Vagina (tissue), 2 donors: ENCODE measurements at regions not wholly inside any gene's neighbourhood (a gene's known extent, or its start where the extent isn't known, plus 50 kb on each side); places are given as distances from the start of the nearest gene placed in this dataset.

Experiments used
- CTCF ChIP-seq, 3 experiments: fragments of 450-650 bp in 2 of 3; fragments of 200-600 bp in 1 of 3; sonication (generic) in 1 of 3; IDR thresholded peaks; one replicate each; pipeline ENCODE4 v1.5.1; 2017 to 2019; ENCODE audit warnings: antibody characterized with exemption in 3 of 3, mild to moderate bottlenecking in 2 of 3, moderate library complexity in 2 of 3
- POLR2A ChIP-seq, 2 donors: fragments of 450-650 bp; IDR thresholded peaks; one replicate each; pipeline ENCODE4 v1.6.1; 2017; ENCODE audit warnings: antibody characterized with exemption in 2 of 2, mild to moderate bottlenecking in 2 of 2, moderate library complexity in 2 of 2
- POLR2AphosphoS5 ChIP-seq, 2 donors: sonication (generic); formaldehyde crosslinking; IDR thresholded peaks; one replicate each; pipeline ENCODE4 v1.9.0; 2017; ENCODE audit warnings: antibody characterized with exemption in 2 of 2, mild to moderate bottlenecking in 2 of 2, low read depth in 1 of 2; ENCODE audit not compliant: insufficient read depth in 1 of 2

- TF ChIP-seq CTCF (IDR thresholded peaks at IDR 0.05) (no peak), POLR2AphosphoS5 (IDR thresholded peaks at IDR 0.05; ENCODE audit: insufficient read depth in 1 of 2, low read depth in 1 of 2) (no peak), POLR2A (IDR thresholded peaks at IDR 0.05) (no peak)
Measured at GRCh38 chr10:31678139-31678536, 250.5 kb downstream of the ARHGAP12 start.
